ENCODE measurements at regions not wholly inside any gene's neighbourhood (a gene's known extent, or its start where the extent isn't known, plus 50 kb on each side); places are given as distances from the start of the nearest gene placed in this dataset.

- intact Hi-C loops (cut with micrococcal nuclease; ENCODE audit: unreplicated experiment) = no loop called here
- H3K36me3 ChIP-seq (ENCODE audit: control insufficient read depth, insufficient read depth, low read length) = no peaks in the 10 kb centered on the region
- Mint-ChIP-seq H3K27me3 (ENCODE audit: insufficient read depth, unreplicated experiment) (peaks cover 14% of the 10 kb centered on the region), H3K9me3 (ENCODE audit: unreplicated experiment) (no peaks in the 10 kb centered on the region), H3K4me1 (ENCODE audit: low read depth, unreplicated experiment) (no peaks in the 10 kb centered on the region), H3K36me3 (ENCODE audit: insufficient read depth, unreplicated experiment) (no peaks in the 10 kb centered on the region), H3K27ac (ENCODE audit: unreplicated experiment) (no peak overlapping the region), H3K4me3 (ENCODE audit: unreplicated experiment) (no peak overlapping the region)
- POLR2A ChIA-PET = no interaction called here
- CTCF ChIA-PET = no interaction called here
- DNase-seq = no peak
- no peak overlapping the region for H3K4me3 ChIP-seq (ENCODE audit: low read depth, low read length)
- TF ChIP-seq CTCF (IDR thresholded peaks at IDR 0.05; ENCODE audit: insufficient read depth in 1 of 2, low read depth in 1 of 2, low read length in 1 of 2, severe bottlenecking in 1 of 2, unreplicated experiment in 1 of 2) = no peak
- H3K27me3 ChIP-seq (replicated peaks; ENCODE audit: control insufficient read depth, insufficient read depth, low read length) = no peaks in the 10 kb centered on the region
- BruUV-seq (replicated peaks) = no TSS peak
- H3K4me1 ChIP-seq = no peaks in the 10 kb centered on the region
- no peaks in the 10 kb centered on the region for H3K9me3 ChIP-seq
These were observed 83.3 kb upstream of the SOX2 start for GRCh38 chr3:181628384-181628783.

- Mint-ChIP-seq H3K4me1 (ENCODE audit: low read depth, unreplicated experiment) (no peaks in the 10 kb centered on the region), H3K9me3 (ENCODE audit: unreplicated experiment) (no peaks in the 10 kb centered on the region)
- POLR2A ChIA-PET = no interaction called here
These were observed 85.7 kb upstream of the SOX2 start for GRCh38 chr3:181626036-181626435.

GRCh38 chr3:181623924-181624694 is 87.6 kb upstream of the SOX2 start:
- no peak overlapping the region for H3K27ac Mint-ChIP-seq (ENCODE audit: unreplicated experiment)
- TF ChIP-seq CTCF (IDR thresholded peaks at IDR 0.05; ENCODE audit: insufficient read depth in 1 of 2, low read depth in 1 of 2, low read length in 1 of 2, severe bottlenecking in 1 of 2, unreplicated experiment in 1 of 2) = no peak
- intact Hi-C loops (cut with micrococcal nuclease; ENCODE audit: unreplicated experiment) = no loop called here
- no peaks in the 10 kb centered on the region for H3K9me3 Mint-ChIP-seq (ENCODE audit: unreplicated experiment)
- Histone ChIP-seq H3K9me3 (no peaks in the 10 kb centered on the region), H3K36me3 (ENCODE audit: control insufficient read depth, insufficient read depth, low read length) (no peaks in the 10 kb centered on the region), H3K4me3 (ENCODE audit: low read depth, low read length) (no peak overlapping the region), H3K27me3 (replicated peaks; ENCODE audit: control insufficient read depth, insufficient read depth, low read length) (no peaks in the 10 kb centered on the region), H3K4me1 (no peaks in the 10 kb centered on the region)
- H3K4me3 Mint-ChIP-seq (ENCODE audit: unreplicated experiment) = no peak overlapping the region
- DNase-seq = no peak
- ChIA-PET CTCF (no interaction called here), POLR2A (no interaction called here)
- H3K4me1 Mint-ChIP-seq (ENCODE audit: low read depth, unreplicated experiment) = no peaks in the 10 kb centered on the region
- no peaks in the 10 kb centered on the region for H3K36me3 Mint-ChIP-seq (ENCODE audit: insufficient read depth, unreplicated experiment)
- H3K27me3 Mint-ChIP-seq (ENCODE audit: insufficient read depth, unreplicated experiment) = peaks cover 10% of the 10 kb centered on the region
- BruUV-seq (replicated peaks) = no TSS peak

More at GRCh38 chr3:181626036-181626435, 85.7 kb upstream of the SOX2 start:
- Histone ChIP-seq H3K4me1 (no peaks in the 10 kb centered on the region), H3K27me3 (replicated peaks; ENCODE audit: control insufficient read depth, insufficient read depth, low read length) (no peaks in the 10 kb centered on the region), H3K9me3 (no peaks in the 10 kb centered on the region), H3K4me3 (ENCODE audit: low read depth, low read length) (no peak overlapping the region), H3K36me3 (ENCODE audit: control insufficient read depth, insufficient read depth, low read length) (no peaks in the 10 kb centered on the region)
- Mint-ChIP-seq H3K36me3 (ENCODE audit: insufficient read depth, unreplicated experiment) (no peaks in the 10 kb centered on the region), H3K27me3 (ENCODE audit: insufficient read depth, unreplicated experiment) (peaks cover 14% of the 10 kb centered on the region), H3K4me3 (ENCODE audit: unreplicated experiment) (no peak overlapping the region), H3K27ac (ENCODE audit: unreplicated experiment) (no peak overlapping the region)
- DNase-seq = no peak
- no peak for TF ChIP-seq CTCF (IDR thresholded peaks at IDR 0.05; ENCODE audit: insufficient read depth in 1 of 2, low read depth in 1 of 2, low read length in 1 of 2, severe bottlenecking in 1 of 2, unreplicated experiment in 1 of 2)
- intact Hi-C loops (cut with micrococcal nuclease; ENCODE audit: unreplicated experiment) = no loop called here
- CTCF ChIA-PET = no interaction called here
- no TSS peak for BruUV-seq (replicated peaks)

All from Caco-2 (cell line).